Right ventricle myocardium superior (tissue), 1 donor: ENCODE measurements at regions not wholly inside any gene's neighbourhood (a gene's known extent, or its start where the extent isn't known, plus 50 kb on each side); places are given as distances from the start of the nearest gene placed in this dataset.
A peak's percentile ranks its signal among the peaks of the same experiment; 100 is the strongest.
"Not testable (repeated sequence)": the region's sequence is repeated elsewhere in the genome, so short reads cannot be mapped to it uniquely, and the experiment has no call there.

Experiments used
- ATAC-seq: fragments of 200-7000 bp; cut with Tn5 transposase; one replicate; pipeline ENCODE4 v1.9.1; 2020; ENCODE audit warnings: mild to moderate bottlenecking; ENCODE audit not compliant: poor library complexity
- DNase-seq: peaks from one replicate; pipeline ENCODE4 v3.0.0-alpha.2; 2020
- intact Hi-C: fragments of 100-400 bp; cut with DNase I; formaldehyde crosslinking; loops from one replicate; pipeline ENCODE4 v1.11.2; 2022
- donor health status: DM: no; HTN: yes; CAD: no; lungs with severe emphysema.

DNA sequence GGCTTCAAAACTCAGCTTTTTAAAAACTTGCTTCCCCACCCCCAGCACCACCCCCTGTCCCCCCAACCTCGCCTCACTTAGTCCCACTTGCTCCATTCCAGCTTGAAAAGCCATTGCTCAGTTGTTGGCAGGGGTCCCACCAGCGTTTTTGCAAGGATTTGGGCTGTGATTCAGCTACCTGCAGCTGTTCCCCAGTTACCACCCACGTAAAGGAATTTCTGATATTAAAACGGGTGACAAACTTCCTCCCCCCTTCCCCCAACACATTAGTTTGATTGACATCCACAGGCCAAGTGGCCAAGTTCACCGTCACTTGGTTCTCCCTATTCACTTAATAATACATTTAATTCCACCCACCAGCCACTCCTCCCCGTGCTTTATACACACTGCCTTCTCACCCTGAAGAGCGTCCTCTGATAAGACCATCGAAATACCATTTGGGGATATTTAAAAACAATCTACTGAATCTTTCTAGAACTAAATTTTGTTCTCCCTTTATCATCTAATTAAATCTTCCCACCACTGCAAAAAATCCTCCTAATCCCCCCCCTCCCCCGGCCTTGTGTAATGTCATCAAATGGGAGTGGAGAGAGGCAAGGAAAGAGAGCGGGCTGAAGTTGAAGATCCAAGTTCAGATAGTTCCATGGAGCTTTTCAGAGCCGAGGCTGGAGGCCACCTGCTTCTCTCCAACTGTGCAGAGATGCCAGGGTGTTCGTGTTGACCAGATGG lies 55.1 kb downstream of the SOX9 start:
- intact Hi-C loops: loop anchor here (10.0 kb wide), 1 partner anchor 51 kb away; the partner anchor contains the start of gene SOX9
- no peak for ATAC-seq

DNA sequence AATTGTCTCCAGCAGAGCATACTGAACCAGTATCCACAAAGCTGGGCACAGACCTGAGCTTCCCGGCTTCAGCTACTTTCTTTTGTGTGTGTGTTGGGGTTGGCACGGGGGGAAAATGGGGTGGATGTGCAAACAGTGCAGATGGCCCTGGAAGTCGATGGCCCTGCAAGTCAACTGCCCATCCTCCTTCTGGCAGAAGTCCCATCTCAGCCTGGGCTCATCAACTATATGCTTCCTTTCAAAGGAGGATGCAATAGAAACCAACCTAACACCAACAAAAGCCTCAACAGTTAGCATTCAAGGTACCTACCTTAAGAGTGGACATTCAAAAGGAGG lies 55.7 kb downstream of the SOX9 start:
- no peak for DNase-seq
- intact Hi-C loops: loop anchor here (10.0 kb wide), 1 partner anchor 52 kb away; the partner anchor contains the start of gene SOX9
- ATAC-seq: no peak

More for the DNA sequence above, 55.1 kb downstream of the SOX9 start:
- no peak for DNase-seq

DNA sequence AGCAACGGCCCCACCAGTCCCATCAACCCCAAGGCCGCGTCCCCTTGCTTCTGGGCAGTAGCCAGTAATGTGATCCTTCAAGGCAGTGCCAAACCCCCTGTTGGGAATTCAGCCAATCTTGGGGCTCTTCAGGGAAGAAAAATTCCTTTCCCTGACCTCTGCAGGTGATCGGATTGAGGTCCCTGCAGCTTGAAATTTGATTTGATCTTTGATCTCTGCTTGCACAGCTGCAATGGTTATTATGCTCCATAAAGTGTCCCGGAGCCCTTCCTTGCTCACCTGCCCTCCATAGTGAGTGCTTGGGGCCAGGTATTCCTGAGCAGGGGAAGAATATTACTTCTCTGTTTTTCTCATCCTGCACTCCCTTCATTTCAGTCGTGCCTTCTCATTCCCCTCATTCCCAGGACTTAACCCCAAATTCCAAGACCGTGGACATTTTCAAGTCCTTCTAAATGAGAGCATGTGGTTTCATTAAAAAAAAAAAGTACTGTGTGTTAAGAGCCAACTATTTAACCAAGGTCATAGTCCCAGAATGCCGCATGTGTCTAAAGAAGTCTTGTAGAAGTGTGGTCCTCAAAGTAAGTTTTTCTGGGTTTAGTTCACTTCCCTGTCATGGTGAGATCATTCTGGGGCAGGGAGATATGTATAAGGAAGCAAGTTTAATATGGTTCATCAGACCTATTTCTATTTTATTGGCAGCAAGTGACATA lies 56.3 kb downstream of the SOX9 start:
- ATAC-seq: no peak
- intact Hi-C loops: loop anchor here (10.0 kb wide), 1 partner anchor 52 kb away; the partner anchor contains the start of gene SOX9
- DNase-seq: no peak

DNA sequence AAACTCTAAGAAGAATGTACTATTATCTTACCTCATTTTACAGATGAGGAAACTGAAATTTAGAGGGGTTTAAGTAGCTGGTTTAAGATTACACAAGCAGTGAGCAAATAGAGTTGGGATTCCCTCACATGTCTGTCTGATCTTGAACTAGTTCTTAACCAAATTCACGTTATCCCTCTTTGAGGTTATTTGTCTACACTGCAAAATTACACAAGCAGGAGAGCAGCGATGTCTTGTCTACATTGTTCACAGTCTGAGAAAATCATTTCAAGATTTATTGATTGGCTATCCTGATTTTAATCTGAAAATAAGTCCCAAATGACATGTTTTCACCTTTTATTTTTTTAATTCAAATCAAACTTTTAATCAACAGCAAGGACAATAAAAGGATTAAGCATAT lies 56.9 kb downstream of the SOX9 start:
- intact Hi-C loops: loop anchor here (10.0 kb wide), 1 partner anchor 53 kb away; the partner anchor contains the start of gene SOX9
- no peak for DNase-seq
- ATAC-seq: no peak

DNA sequence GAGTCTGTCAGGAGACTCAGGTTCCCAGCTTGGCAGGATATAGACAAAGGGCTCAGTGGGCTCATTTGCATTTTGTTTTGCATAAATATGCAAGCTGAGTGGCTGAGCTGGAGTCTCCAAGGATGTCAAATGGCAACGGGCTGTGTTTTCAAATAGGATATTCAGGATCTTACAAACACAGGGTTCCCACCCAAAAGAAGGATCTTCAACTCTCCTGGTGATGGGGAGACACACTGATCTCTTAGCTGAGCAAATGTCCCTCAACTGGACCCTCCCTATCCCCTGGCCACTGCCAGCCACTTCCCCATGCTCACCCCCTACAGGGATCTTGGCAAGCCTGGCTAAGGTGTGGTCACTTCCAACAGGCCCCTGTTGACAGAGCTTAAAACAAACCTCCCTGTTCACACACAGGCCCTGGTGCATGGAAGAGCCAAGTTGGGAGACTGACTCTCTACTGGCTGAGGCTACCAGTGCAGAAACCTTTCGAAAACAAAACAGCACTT lies 61.6 kb downstream of the SOX9 start:
- intact Hi-C loops: no loop called here
- no peak for DNase-seq
- no peak for ATAC-seq

DNA sequence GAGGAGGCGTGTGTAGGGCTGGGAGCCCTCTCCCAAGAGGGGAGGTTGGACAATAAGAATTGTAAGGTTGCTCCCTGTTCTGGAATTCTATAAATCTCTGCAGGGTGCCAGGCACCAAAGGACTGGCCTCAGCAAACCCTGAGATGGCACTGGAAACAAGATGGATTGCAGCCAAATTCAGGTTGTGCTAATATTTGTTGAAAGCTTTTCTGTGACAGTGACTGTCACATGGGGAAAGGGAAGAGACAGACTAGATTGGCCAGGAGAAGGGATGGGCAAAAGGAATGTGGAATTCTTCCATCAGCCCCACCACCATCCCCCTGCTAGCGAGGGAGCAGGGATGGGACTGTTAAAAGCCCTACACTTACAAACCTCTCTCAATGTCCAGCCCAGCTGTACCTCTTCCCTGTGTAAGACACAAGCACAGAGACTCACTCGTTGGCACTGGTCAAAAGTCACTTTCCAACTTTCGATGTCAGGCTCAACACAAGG lies 62.4 kb downstream of the SOX9 start:
- intact Hi-C loops: no loop called here
- DNase-seq (no peak), ATAC-seq (no peak)

DNA sequence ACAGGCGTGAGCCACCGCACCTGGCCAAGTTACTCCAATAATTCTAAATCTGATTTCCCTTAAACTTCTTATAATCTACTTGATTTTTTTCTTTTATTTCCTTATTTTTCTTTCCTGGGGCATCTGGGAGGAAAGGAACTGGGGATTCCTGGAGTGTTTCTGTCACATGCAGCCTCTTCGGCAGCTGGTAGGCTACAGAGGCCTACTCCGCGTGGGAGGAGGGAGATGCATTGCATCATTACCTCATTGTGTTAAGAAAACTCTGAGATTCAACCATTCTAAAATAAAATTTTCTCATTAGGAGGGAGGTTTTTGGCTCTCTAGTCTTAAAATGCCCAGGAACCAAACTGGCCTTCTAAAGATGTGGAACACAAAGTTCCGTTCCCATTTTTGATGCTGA lies 64.0 kb downstream of the SOX9 start:
- ATAC-seq: peak; percentile 66
- peak; percentile 63 for DNase-seq
- intact Hi-C loops: no loop called here

DNA sequence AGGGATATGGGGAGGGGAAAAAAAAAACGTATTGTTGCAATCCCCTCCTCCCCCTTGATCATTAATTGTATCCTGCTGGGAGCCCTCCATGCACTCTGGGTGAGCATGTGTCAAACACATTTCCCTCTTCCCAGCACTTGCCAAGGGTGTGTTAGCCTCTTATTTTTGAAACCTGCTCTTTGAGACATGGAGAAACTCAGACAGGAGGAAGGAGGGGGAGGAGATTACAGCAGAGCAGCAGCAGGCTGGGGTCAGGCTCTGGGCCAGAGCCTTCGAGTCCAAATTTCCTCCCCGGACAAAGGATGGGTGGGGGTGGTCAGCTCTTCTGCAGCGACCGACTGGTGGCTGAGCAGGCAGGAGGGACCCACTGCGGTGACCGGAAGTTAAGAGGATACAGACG lies 64.7 kb downstream of the SOX9 start:
- peak; percentile 75 for ATAC-seq
- intact Hi-C loops: no loop called here
- DNase-seq: peak; percentile 70

DNA sequence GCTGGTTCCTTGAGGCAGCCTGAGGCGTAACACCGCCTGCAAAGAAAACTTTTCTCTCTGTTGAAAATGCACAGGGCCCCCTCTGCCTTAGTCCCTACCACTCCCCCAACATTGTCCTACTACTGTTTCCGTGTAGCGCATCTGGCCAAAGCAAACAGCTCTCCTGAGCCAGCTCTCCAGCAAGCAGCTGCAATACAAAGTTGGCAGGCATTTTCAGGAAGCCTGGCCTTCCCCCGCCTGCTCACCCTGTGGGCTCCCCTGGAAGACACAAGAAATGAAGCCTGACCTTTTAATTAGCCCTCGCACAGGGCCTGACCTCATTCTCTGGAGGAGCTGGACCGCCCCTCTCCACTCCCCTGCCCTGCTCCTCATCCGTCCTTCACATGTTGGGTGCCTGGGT lies 66.7 kb downstream of the SOX9 start:
- peak; percentile 48 for ATAC-seq
- DNase-seq: peak; percentile 81
- intact Hi-C loops: no loop called here

DNA sequence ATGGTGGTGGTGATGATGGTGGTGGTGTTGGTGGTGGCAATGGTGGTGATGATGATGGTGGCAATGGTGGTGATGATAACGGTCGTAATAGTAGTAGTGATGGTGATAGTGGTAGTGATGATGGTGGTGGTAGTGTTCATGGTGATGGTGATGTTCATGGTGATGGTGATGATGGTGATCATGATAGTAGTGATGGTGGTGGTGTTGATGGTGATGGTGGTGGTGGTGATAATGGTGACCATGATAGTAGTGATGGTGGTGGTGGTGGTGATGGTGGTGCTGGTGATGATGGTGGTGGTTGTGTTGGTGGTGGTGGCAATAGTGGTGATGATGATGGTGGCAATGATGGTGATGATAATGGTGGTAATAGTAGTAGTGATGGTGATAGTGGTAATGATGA lies 68.0 kb downstream of the SOX9 start:
- DNase-seq (no peak), ATAC-seq (no peak)
- intact Hi-C loops: no loop called here

DNA sequence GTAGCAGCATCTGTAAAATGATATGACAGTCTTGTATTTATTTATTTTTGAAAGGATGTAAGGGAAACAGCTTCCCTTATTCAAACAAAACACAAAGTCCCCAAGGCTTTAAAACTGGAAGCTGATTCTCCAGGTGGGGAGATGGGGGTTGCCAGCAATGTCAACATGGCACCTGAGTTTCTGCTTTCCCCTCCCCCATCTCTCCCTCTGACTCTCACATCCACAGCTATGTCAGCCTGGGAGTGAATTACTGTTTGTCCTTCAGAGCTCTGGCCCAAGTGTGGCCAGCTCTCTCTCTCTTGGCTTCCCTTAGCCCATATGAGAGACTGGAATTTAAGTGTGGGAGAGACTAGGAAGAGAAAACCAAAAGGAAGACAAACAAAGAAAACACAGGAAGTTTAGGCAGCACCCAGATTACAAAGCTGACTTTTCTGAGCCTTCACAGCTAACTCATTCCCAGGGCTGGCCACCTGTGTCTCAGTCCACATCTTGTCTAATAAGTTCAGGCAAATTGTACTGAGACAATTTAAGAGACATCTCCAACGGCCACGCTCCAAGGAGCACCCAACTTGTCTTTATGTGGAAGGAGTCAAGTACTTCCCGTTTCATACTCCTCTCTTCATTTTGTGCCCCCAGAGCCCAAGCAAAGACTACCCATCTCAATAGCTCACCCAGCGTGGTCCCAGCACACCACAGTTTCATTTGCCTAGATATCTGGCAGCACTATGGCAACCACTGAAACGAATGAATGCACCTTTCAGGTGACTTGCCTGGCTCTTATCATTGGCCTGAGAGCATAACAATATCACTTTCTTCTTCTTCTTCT lies 69.2 kb downstream of the SOX9 start:
- ATAC-seq (no peak), DNase-seq (no peak)
- intact Hi-C loops: loop anchor here (10.0 kb wide), 1 partner anchor 65 kb away; no protein-coding TSS in a partner anchor

DNA sequence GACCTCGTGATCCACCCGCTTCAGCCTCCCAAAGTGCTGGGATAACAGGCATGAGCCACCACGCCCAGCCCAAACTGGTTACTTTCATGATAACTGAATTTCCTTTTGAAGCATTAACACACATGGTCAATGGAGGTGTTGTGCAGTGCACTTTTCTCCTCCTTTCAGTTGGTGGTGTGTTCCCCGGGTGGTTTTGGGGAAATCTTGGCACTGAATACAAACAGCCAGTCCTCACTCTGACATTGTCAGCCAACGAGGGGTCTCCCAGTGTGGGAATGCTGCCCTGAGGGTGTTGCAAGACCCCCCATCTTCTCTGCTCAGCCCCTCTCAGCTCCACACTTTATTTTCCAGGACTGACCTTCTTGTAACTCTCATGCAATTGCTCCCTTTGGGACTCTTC lies 70.5 kb downstream of the SOX9 start:
- no peak for ATAC-seq
- no peak for DNase-seq
- intact Hi-C loops: loop anchor here (10.0 kb wide), 1 partner anchor 63 kb away; no protein-coding TSS in a partner anchor

DNA sequence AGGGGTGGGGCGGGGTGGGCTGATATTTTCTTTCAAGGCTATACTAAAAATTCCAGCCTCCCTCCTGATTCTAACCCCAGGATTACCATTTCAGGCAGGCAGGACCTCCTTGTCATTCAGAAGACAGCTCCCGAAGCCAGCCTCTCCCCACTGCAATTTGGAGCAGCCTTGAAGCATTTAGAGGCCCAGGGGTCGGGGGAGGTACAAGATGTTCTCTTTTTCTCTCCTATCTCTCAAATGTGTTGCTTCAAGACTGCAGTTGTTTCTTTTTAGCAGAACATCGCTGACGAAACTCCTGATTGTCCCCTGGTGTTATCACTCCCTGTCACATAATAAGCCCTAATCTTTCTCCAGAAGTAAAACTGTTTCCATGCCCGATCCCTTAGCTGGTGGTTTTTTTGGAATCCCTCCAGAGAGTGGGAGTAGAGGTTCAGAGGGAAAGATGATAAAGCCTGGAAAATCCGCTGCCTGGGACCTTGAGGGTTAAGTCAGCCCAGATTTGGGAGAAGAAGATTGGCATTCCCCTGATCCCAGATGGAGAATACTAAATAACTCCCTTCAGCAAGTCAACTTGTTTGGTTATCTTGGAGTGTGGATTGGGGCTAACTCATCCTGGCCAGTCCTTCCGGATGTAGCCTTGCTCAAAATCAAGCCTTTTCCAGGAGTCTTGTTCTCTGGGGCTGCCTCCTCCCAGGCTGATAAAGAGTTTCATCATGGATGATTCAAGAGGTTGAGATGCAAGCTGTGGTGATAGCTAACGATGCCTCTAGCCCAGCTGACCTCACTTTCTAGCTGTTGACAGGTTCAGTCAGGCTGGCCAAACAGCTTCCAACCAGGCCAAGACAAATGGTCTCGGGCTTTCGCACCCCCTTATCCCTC lies 71.3 kb downstream of the SOX9 start:
- peak; percentile 73 for DNase-seq

DNA sequence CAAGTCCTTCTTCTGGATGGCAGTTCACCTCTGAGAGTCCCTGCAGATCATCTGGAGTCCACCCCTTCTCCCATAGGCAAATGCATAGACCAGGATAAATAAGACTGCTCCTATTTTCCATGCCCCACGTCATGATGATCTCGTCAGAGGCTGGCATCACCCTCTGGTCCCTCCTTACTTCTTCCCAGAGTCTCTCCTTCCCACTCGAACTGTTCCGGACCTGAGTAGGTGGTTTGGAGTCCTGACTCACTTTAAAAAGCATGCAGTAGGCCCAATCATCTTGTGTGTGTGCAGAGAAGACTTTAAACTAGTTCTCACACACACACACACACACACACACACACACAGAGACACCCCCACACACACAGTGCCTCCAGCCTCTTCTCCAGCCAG lies 72.0 kb downstream of the SOX9 start:
- DNase-seq (no peak), ATAC-seq (no peak)
- intact Hi-C loops: loop anchor here (10.0 kb wide), 1 partner anchor 62 kb away; no protein-coding TSS in a partner anchor

More for the DNA sequence above, 71.3 kb downstream of the SOX9 start:
- peak; percentile 81 for ATAC-seq
- intact Hi-C loops: loop anchor here (10.0 kb wide), 1 partner anchor 63 kb away; no protein-coding TSS in a partner anchor

DNA sequence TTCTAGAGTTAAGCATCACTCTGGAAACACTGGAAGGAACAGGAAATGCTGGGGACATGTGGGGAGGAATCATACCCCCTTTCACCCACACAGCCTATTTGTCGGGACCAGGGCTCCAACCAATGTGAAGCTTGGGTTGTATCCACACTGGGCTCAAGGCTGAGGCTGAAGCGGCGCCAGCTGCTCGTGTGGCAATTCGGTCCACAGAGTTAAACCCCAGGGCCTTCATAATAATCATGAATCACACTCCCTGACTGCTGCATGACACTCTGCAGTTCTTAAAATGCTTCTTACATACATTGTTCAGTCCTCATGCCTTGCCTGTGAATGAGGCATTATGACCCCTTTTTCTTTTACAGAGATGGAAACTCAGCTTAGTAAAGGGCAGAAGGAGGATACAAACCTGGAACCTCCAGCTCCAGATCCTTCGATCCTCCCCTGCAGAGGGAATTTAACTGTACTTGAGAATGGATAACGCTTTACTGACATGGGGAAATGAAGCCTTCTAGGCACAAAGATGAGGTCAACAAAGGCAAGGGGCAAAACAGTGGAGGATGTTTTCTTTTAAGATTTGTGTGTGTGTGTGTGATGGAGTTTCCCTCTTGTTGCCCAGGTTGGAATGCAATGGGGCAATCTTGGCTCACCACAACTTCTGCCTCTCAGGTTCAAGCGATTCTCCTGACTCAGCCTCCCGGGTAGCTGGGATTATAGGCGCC lies 72.7 kb downstream of the SOX9 start:
- ATAC-seq (peak; percentile 48), DNase-seq (peak; percentile 73)
- intact Hi-C loops: loop anchor here (10.0 kb wide), 1 partner anchor 61 kb away; no protein-coding TSS in a partner anchor

DNA sequence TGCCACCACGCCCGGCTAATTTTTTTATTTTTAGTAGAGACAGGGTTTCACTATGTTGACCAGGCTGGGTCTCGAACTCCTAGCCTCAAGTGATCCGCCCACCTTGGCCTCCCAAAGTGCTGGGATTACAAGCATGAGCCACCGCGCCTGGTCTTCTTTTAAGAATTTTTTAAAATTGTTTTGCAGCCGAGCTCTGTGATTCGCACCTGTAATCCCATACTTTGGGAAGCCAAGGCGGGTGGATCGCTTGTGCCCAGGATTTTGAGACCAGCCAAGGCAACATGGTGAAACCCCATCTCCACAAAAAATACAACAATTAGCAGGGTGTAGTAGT lies 73.3 kb downstream of the SOX9 start:
- intact Hi-C loops: loop anchor here (10.0 kb wide), 1 partner anchor 61 kb away; no protein-coding TSS in a partner anchor

DNA sequence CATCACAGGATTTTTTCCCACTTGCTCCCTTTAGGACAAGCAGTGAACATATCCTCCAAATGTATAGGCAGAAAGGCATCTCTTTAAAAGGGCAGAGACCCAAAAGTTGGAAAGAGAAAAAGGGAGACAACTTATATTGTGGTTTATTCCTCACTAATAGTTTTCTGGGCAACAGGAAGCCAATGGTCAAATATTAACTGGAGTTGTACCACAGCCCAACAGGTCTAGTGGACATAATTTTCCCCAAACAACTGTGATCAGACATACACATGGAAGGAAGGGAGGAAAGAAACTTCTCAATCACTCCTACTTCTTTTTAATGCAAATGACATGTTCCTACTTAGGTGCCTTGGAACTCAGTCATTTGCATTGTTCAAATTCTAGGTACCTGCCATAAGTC lies 78.4 kb downstream of the SOX9 start:
- intact Hi-C loops: loop anchor here (10.0 kb wide), 1 partner anchor 56 kb away; no protein-coding TSS in a partner anchor

More for the DNA sequence above, 73.3 kb downstream of the SOX9 start:
- DNase-seq, ATAC-seq: not testable (repeated sequence)

More for the DNA sequence above, 78.4 kb downstream of the SOX9 start:
- DNase-seq (no peak), ATAC-seq (no peak)
